Muscle layer of duodenum (tissue), 2 donors: ENCODE measurements at regions not wholly inside any gene's neighbourhood (a gene's known extent, or its start where the extent isn't known, plus 50 kb on each side); places are given as distances from the start of the nearest gene placed in this dataset.

Experiments
- H3K27ac ChIP-seq: one replicate; pipeline ENCODE4 v1.7.0; 2013; ENCODE audit warnings: mild to moderate bottlenecking, low read length
- H3K27me3 ChIP-seq: one replicate; pipeline ENCODE4 v1.7.0; 2013; ENCODE audit warnings: low read depth, mild to moderate bottlenecking, control low read depth, low read length
- H3K36me3 ChIP-seq, 2 donors: one replicate each; pipeline ENCODE4 v1.7.0; 2013; ENCODE audit warnings: low read length in 2 of 2, control low read depth in 1 of 2, mild to moderate bottlenecking in 1 of 2; ENCODE audit not compliant: insufficient read depth in 2 of 2, control insufficient read depth in 1 of 2
- H3K4me1 ChIP-seq, 2 donors: one replicate each; pipeline ENCODE4 v1.7.0; 2013; ENCODE audit warnings: low read length in 2 of 2, mild to moderate bottlenecking in 2 of 2, control low read depth in 1 of 2, moderate library complexity in 1 of 2; ENCODE audit not compliant: insufficient read depth in 2 of 2, control insufficient read depth in 1 of 2
- H3K4me3 ChIP-seq, 2 donors: one replicate each; pipeline ENCODE4 v1.7.0; 2013; ENCODE audit warnings: low read length in 2 of 2, low read depth in 1 of 2, mild to moderate bottlenecking in 1 of 2
- H3K9me3 ChIP-seq, 2 donors: one replicate each; pipeline ENCODE4 v1.7.0; 2013; ENCODE audit warnings: low read length in 2 of 2, control low read depth in 1 of 2, mild to moderate bottlenecking in 1 of 2; ENCODE audit not compliant: control insufficient read depth in 1 of 2
- donor health status: healthy.

GRCh38 chr9:99385215-99385614 is 163.1 kb downstream of the SEC61B start:
- H3K4me1 ChIP-seq, result peaks cover 0 to 5% of the 10 kb centered on the region in 2 donors
- no peak overlapping the region for H3K4me3 ChIP-seq
- no peaks in the 10 kb centered on the region for H3K9me3 ChIP-seq
- no peaks in the 10 kb centered on the region for H3K27me3 ChIP-seq
- H3K27ac ChIP-seq, result no peak overlapping the region
- no peaks in the 10 kb centered on the region for H3K36me3 ChIP-seq

- Histone ChIP-seq H3K27ac (no peak overlapping the region), H3K4me1 (peaks cover 0 to 5% of the 10 kb centered on the region in 2 donors), H3K36me3 (no peaks in the 10 kb centered on the region), H3K27me3 (no peaks in the 10 kb centered on the region), H3K4me3 (no peak overlapping the region), H3K9me3 (no peaks in the 10 kb centered on the region)
Observed at GRCh38 chr9:99385814-99386279, 163.8 kb downstream of the SEC61B start.

GRCh38 chr9:99387431-99387830 is 165.3 kb downstream of the SEC61B start:
- Histone ChIP-seq H3K27ac (no peak overlapping the region), H3K27me3 (no peaks in the 10 kb centered on the region), H3K9me3 (no peaks in the 10 kb centered on the region), H3K4me3 (no peak overlapping the region), H3K4me1 (peaks cover 0 to 9% of the 10 kb centered on the region in 2 donors), H3K36me3 (no peaks in the 10 kb centered on the region)

GRCh38 chr9:99389087-99390033 is 167.3 kb downstream of the SEC61B start:
- Histone ChIP-seq H3K27me3 (no peaks in the 10 kb centered on the region), H3K9me3 (no peaks in the 10 kb centered on the region), H3K4me3 (no peak overlapping the region), H3K36me3 (no peaks in the 10 kb centered on the region), H3K4me1 (peaks cover 0 to 9% of the 10 kb centered on the region in 2 donors), H3K27ac (no peak overlapping the region)

GRCh38 chr9:99391937-99392594 is 170.0 kb downstream of the SEC61B start:
- Histone ChIP-seq H3K9me3 (no peaks in the 10 kb centered on the region), H3K4me1 (peaks cover 0 to 4% of the 10 kb centered on the region in 2 donors), H3K27me3 (no peaks in the 10 kb centered on the region), H3K27ac (no peak overlapping the region), H3K4me3 (no peak overlapping the region), H3K36me3 (no peaks in the 10 kb centered on the region)

GRCh38 chr9:99392986-99393385 is 170.9 kb downstream of the SEC61B start:
- H3K27ac ChIP-seq, result no peak overlapping the region
- peaks cover 0 to 4% of the 10 kb centered on the region in 2 donors for H3K4me1 ChIP-seq
- no peaks in the 10 kb centered on the region for H3K27me3 ChIP-seq
- no peak overlapping the region for H3K4me3 ChIP-seq
- H3K9me3 ChIP-seq, result no peaks in the 10 kb centered on the region
- no peaks in the 10 kb centered on the region for H3K36me3 ChIP-seq

- H3K36me3 ChIP-seq, result no peaks in the 10 kb centered on the region
- no peak overlapping the region for H3K27ac ChIP-seq
- no peaks in the 10 kb centered on the region for H3K27me3 ChIP-seq
- H3K4me3 ChIP-seq, result no peak overlapping the region
- no peaks in the 10 kb centered on the region for H3K9me3 ChIP-seq
- H3K4me1 ChIP-seq, result peaks cover 0 to 4% of the 10 kb centered on the region in 2 donors
Observed at GRCh38 chr9:99393993-99394392, 171.9 kb downstream of the SEC61B start.

- H3K4me1 ChIP-seq, result no peaks in the 10 kb centered on the region
- no peaks in the 10 kb centered on the region for H3K9me3 ChIP-seq
- H3K27me3 ChIP-seq, result no peaks in the 10 kb centered on the region
- no peaks in the 10 kb centered on the region for H3K36me3 ChIP-seq
- H3K4me3 ChIP-seq, result no peak overlapping the region
- no peak overlapping the region for H3K27ac ChIP-seq
Observed at GRCh38 chr9:99398241-99398640, 176.2 kb downstream of the SEC61B start.

- no peaks in the 10 kb centered on the region for H3K4me1 ChIP-seq
- H3K27me3 ChIP-seq, result no peaks in the 10 kb centered on the region
- H3K4me3 ChIP-seq, result no peak overlapping the region
- no peaks in the 10 kb centered on the region for H3K36me3 ChIP-seq
- no peaks in the 10 kb centered on the region for H3K9me3 ChIP-seq
- no peak overlapping the region for H3K27ac ChIP-seq
Observed at GRCh38 chr9:99399474-99399873, 177.4 kb downstream of the SEC61B start.

- H3K36me3 ChIP-seq, result no peaks in the 10 kb centered on the region
- H3K9me3 ChIP-seq, result no peaks in the 10 kb centered on the region
- H3K27me3 ChIP-seq, result no peaks in the 10 kb centered on the region
- H3K4me1 ChIP-seq, result no peaks in the 10 kb centered on the region
- H3K27ac ChIP-seq, result no peak overlapping the region
- H3K4me3 ChIP-seq, result no peak overlapping the region
Observed at GRCh38 chr9:99400184-99400731, 178.2 kb downstream of the SEC61B start.
